ENCODE measurements at regions not wholly inside any gene's neighbourhood (a gene's known extent, or its start where the extent isn't known, plus 50 kb on each side); places are given as distances from the start of the nearest gene placed in this dataset.
"Not testable (repeated sequence)": the region's sequence is repeated elsewhere in the genome, so short reads cannot be mapped to it uniquely, and the experiment has no call there.

- TF ChIP-seq CTCF (IDR thresholded peaks at IDR 0.05; ENCODE audit: low read depth, low read length, missing control alignments), result no peak
- H3K4me3 ChIP-seq (ENCODE audit: low read depth, low read length), result no peak overlapping the region
- DNase-seq (ENCODE audit: low read depth), result no peak
Observed at GRCh38 chr15:35246451-35246850, 161.4 kb upstream of the NANOGP8 start.

- not testable (repeated sequence) for H3K4me3 ChIP-seq (ENCODE audit: low read depth, low read length); DNase-seq (ENCODE audit: low read depth)
Observed at GRCh38 chr15:35245681-35246080, 160.6 kb upstream of the NANOGP8 start.

GRCh38 chr15:35244227-35244626 lies 159.1 kb upstream of the NANOGP8 start:
- TF ChIP-seq CTCF (IDR thresholded peaks at IDR 0.05; ENCODE audit: low read depth, low read length, missing control alignments), result no peak
- DNase-seq (ENCODE audit: low read depth), result no peak
- H3K4me3 ChIP-seq (ENCODE audit: low read depth, low read length), result no peak overlapping the region

- no peak for DNase-seq (ENCODE audit: low read depth)
- no peak for TF ChIP-seq CTCF (IDR thresholded peaks at IDR 0.05; ENCODE audit: low read depth, low read length, missing control alignments)
- H3K4me3 ChIP-seq (ENCODE audit: low read depth, low read length), result no peak overlapping the region
Observed at GRCh38 chr15:35243758-35244157, 158.7 kb upstream of the NANOGP8 start.

- not testable (repeated sequence) for H3K4me3 ChIP-seq (ENCODE audit: low read depth, low read length); DNase-seq (ENCODE audit: low read depth)
Observed at GRCh38 chr15:35239693-35240092, 154.6 kb upstream of the NANOGP8 start.

GRCh38 chr15:35238448-35238847 lies 153.4 kb upstream of the NANOGP8 start:
- not testable (repeated sequence) for DNase-seq (ENCODE audit: low read depth); H3K4me3 ChIP-seq (ENCODE audit: low read depth, low read length)

- no peak for TF ChIP-seq CTCF (IDR thresholded peaks at IDR 0.05; ENCODE audit: low read depth, low read length, missing control alignments)
- no peak for DNase-seq (ENCODE audit: low read depth)
- no peak overlapping the region for H3K4me3 ChIP-seq (ENCODE audit: low read depth, low read length)
Observed at GRCh38 chr15:35229085-35229484, 144.0 kb upstream of the NANOGP8 start.

GRCh38 chr15:35218215-35218614 lies 133.1 kb upstream of the NANOGP8 start:
- DNase-seq (ENCODE audit: low read depth), result no peak
- TF ChIP-seq CTCF (IDR thresholded peaks at IDR 0.05; ENCODE audit: low read depth, low read length, missing control alignments), result no peak
- no peak overlapping the region for H3K4me3 ChIP-seq (ENCODE audit: low read depth, low read length)

- no peak overlapping the region for H3K4me3 ChIP-seq (ENCODE audit: low read depth, low read length)
- DNase-seq (ENCODE audit: low read depth), result no peak
- TF ChIP-seq CTCF (IDR thresholded peaks at IDR 0.05; ENCODE audit: low read depth, low read length, missing control alignments), result no peak
Observed at GRCh38 chr15:35215093-35215492, 130.0 kb upstream of the NANOGP8 start.
